Loucy (cell line): ENCODE measurements at regions not wholly inside any gene's neighbourhood (a gene's known extent, or its start where the extent isn't known, plus 50 kb on each side); places are given as distances from the start of the nearest gene placed in this dataset.

Source experiments
- CTCF ChIP-seq: fragments of 200-600 bp; sonication (generic); conservative IDR thresholded peaks from 2 replicates; pipeline ENCODE4 v1.5.1; 2014; ENCODE audit warnings: mild to moderate bottlenecking, antibody characterized with exemption, low read length
- EZH2phosphoT487 ChIP-seq: fragments of 200-600 bp; IDR thresholded peaks from 2 replicates; pipeline ENCODE4 v1.6.1; 2018; ENCODE audit warnings: antibody characterized with exemption, mild to moderate bottlenecking, moderate library complexity, borderline replicate concordance

- TF ChIP-seq CTCF = no peak
- no peak for TF ChIP-seq EZH2phosphoT487
These were observed 334.0 kb upstream of the CHD6 start for GRCh38 chr20:41952166-41952565.
